ENCODE measurements at regions not wholly inside any gene's neighbourhood (a gene's known extent, or its start where the extent isn't known, plus 50 kb on each side); places are given as distances from the start of the nearest gene placed in this dataset.
"Not testable (repeated sequence)": the region's sequence is repeated elsewhere in the genome, so short reads cannot be mapped to it uniquely, and the experiment has no call there.

DNA sequence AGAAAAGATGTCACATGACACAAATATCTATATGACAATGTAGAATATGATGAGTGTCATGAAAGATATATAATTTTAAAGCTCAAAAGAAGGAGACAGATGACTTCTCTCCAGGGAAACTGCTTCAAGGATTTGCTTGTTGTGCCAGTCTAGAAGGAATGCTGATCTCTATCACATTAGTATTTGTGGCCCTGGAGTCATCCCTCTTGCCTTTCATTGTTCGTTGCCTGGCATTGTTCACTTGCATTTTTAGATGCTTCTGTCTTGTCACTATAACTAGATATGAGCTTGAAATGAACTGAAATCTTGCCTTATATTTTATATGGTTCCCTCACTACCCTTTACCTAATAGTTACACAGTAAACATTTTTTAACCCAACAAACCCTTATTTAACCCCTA, 207.5 kb downstream of the ZNF608 start:
- no peak for DNase-seq

DNA sequence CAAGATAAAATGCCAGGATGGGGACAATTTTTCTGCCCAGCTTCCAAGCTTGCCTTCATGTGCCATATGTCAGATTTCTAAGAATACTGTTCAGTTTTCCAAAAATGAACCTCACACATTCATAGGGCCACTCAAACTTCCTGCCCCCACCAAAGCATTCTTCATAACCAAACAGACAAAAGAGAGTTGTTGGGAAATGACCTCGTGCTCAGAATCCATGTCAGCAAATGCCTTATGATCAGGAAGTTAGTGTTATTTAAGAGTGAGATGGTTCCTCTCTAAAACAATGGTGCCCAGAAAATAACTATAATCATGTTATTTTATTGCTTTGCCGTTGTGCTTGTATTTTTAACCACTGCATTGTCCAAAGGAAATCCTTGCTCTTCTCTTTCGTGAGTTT, 208.2 kb downstream of the ZNF608 start:
- DNase-seq: no peak

DNA sequence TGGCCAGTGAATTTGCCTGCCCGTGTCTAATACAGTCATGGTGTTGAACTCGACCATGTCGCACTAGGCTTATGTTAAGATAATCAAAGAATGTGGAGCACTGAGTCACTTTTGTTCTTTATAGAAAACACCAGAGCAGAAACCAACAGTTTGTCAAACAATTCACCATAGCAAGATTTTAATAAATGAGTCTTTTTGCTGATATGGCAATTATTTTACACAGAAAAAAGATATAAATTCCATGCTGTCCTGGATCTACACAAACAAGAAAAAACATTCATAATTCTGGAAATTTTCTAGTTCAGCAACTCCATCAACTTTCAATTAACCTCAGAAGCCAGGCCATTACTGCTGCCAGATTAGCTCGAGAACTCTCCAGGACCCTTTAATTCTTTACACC, 208.9 kb downstream of the ZNF608 start:
- no peak for DNase-seq

DNA sequence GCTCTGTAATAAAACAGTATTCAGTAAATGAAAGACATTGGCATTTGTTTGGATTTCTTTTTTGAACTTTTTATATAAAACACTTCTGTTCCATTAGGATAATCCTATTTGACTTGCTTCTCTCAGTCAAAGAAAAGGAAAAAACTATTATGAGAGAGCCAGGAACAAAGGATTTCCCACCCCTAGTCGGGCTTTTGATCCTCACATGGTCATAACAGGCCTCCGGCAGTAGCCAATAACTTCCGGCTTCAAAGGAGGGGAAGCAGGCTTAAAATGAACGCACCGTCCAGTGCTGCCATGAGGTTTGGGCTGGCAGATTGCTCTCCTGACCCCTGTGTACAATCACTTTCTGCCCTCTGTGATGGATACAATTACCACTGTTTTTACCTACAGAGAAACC, 209.3 kb downstream of the ZNF608 start:
- DNase-seq: no peak

- no peak for DNase-seq
These were observed 210.1 kb downstream of the ZNF608 start for GRCh38 chr5:124536333-124536732.

DNA sequence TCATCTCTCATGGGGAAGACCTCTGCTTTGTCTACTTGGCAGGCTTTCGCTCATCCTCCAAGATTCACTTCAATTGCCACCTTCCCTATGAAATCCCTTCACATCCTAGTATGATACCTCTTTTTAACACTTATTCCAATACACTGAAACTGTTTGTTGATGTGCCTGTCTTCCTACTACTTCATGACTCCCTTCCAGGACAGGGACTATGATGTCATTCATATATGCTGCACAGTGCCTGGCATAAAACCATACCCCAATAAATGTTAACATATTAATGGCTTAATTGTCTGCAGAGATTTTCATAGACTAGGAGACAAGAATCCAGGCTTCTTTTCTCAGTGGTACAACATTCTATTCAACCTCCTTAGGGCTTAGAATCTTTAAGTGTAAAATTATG, 215.5 kb downstream of the ZNF608 start:
- no peak for DNase-seq

GRCh38 chr5:124528838-124529237, 217.6 kb downstream of the ZNF608 start:
- DNase-seq: no peak

GRCh38 chr5:124527220-124527991, 219.0 kb downstream of the ZNF608 start:
- DNase-seq: no peak

- not testable (repeated sequence) for DNase-seq
These were observed 220.4 kb downstream of the ZNF608 start for GRCh38 chr5:124526079-124526478.

- no peak for DNase-seq
These were observed 221.7 kb downstream of the ZNF608 start for GRCh38 chr5:124524552-124525232.

DNA sequence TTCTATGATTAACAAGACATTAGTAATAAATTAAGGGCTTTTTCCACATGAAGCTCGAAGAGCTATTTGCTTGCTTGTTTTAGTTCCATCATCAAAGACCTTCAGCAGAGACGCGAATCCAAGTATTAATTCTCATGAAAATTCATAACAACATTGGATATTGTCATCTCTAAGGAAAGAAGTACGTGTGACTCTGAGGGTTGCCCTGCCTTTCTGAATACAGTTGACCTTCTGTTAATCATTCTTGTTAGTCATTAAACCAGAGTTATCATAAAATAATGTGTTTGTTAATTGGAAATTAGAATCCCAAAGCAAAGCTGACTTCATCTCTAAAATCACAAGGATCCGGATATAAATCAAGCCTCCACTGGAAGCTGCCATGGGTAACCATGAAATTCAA, 222.5 kb downstream of the ZNF608 start:
- no peak for DNase-seq

- no peak for DNase-seq
These were observed 223.4 kb downstream of the ZNF608 start for GRCh38 chr5:124522992-124523391.

- no peak for DNase-seq
These were observed 224.8 kb downstream of the ZNF608 start for GRCh38 chr5:124521461-124522230.

DNA sequence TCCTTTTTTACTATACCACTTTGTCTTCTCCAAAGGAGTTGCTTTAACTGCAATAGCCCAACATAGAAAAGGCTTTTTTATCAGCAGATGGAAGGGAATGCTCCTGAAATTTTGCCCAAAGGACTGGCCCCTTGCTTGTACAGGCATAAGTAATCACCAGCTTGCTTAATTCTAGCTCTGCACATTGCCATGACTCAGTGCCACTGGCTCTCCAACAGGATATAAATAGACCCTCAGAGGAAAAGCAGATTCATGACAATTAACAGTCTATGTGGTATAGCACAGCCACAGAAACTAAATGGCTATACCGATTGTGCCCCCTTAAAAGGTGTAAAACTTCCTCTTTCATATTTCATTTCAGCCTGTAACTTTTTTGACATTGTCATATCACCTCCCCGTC, 227.0 kb downstream of the ZNF608 start:
- no peak for DNase-seq

DNA sequence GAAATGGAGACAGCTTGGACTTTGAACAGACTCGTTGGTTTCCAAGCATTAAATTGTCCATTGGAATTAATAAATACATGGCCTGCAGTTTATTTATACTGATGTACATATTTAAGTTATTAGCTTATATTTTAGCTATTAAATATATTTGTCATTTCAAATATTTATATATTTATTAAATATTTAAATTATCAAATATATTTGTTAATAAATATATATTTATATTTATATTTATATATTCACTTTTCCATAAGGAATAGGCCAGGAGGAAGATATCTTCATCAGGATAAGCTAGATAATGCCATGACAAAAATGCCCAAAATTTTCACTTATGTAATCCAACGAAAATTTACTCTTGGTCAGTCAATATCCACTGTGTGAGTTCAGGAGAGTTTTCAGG, 229.9 kb downstream of the ZNF608 start:
- DNase-seq: no peak

DNA sequence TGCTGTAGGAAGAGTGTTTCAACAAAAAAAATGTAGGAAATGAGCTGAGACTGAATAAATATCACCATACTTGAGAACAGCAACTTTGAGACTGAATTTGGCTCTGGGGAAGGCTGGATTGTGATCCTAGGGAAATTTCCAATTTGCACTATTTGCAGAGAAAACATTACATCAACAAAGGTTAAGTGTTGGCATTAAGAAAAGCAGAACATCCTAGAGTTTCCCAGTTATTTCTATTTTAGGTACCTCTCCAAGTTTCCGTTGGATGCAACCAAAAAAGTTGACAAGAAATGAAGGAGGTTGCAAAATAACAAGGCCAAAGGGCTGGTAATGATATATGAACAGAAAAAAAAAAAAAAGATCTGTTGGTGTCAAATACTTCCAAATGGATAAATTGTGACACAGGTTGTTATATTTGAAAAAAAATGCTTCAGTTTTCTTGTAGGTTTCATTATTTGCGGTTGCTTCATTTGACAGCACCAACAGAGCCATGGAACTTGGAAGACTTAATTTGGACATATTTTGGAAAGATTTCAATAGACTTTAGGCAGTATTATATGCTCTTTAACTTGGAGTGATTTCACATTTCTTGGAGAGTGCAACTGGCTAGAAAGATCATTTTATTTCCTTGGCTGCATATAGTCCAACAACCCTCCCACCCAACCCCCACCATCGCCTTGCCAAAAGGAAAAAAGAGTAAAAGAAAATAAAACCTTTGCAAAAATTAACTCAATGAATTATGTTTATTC, 230.8 kb downstream of the ZNF608 start:
- DNase-seq: no peak

DNA sequence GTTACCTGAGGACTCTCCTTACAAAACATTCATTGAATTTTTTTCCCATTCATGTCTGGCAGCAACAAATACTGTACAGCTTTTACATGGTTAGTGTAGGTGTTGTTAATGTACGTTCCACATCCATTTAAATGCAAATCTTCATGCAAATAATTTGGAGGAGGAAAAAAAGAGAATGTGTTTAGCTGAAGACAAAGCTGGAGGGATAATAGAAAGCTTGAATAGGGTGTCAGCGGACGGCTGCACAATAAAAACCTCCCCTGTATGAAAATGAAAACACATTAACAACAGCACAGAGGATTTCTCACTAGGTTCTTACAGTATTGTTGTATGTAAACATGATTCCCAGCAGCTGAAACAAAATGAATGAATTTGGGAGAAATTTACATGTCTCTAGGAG, 231.5 kb downstream of the ZNF608 start:
- no peak for DNase-seq

- DNase-seq: no peak
These were observed 233.3 kb downstream of the ZNF608 start for GRCh38 chr5:124512952-124513632.

- no peak for DNase-seq
These were observed 234.2 kb downstream of the ZNF608 start for GRCh38 chr5:124512236-124512635.

- DNase-seq: no peak
These were observed 234.6 kb downstream of the ZNF608 start for GRCh38 chr5:124511791-124512190.

DNA sequence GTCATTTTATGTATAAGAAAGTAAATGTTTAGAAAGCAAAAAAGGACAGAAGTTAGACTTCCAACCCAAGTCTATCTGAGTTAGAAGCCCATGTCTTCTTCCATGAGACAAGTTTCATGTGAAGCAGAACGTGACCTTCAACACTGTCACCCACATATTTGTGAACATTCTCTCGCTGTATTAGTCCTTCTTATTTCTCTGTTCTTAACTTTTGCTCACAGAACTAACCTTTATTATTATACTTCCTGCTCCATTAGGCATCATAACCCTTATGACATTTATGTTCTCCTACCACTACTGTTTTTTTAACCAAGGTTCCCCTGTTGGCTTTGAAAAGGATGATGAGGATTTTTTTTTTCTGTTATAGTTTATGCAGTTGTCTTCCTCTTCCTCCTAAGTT, 238.8 kb downstream of the ZNF608 start:
- DNase-seq: no peak

- DNase-seq: no peak
These were observed 242.1 kb downstream of the ZNF608 start for GRCh38 chr5:124504081-124504916.

Data from activated CD4-positive, alpha-beta T cell treated with anti-CD3 and anti-CD28 coated beads, Interleukin-2, amount 50 U/mL, for 1 hour (primary cell).